DOHH2 (cell line): ENCODE measurements at regions not wholly inside any gene's neighbourhood (a gene's known extent, or its start where the extent isn't known, plus 50 kb on each side); places are given as distances from the start of the nearest gene placed in this dataset.

Source experiments
- H3F3A ChIP-seq: fragments of 200-600 bp; sonication (generic), shearing (Covaris generic); 2 replicates; pipeline ENCODE4 v1.6.0; 2016; ENCODE audit warnings: antibody characterized with exemption, mild to moderate bottlenecking; ENCODE audit not compliant: control insufficient read depth, insufficient read depth
- H3K27ac ChIP-seq: fragments of 200-600 bp; sonication (generic); 2 replicates; pipeline ENCODE4 v1.5.1; 2014; ENCODE audit warnings: low read depth, mild to moderate bottlenecking, low read length, moderate library complexity
- H3K27me3 ChIP-seq: fragments of 200-600 bp; sonication (generic); 2 replicates; pipeline ENCODE4 v1.6.1; 2014; ENCODE audit warnings: mild to moderate bottlenecking, low read length, mixed read lengths; ENCODE audit not compliant: control insufficient read depth
- H3K36me3 ChIP-seq: fragments of 200-600 bp; sonication (generic); 2 replicates; pipeline ENCODE4 v1.6.1; 2014; ENCODE audit warnings: mild to moderate bottlenecking, low read length, moderate library complexity, mixed read lengths; ENCODE audit not compliant: control insufficient read depth
- H3K4me1 ChIP-seq: fragments of 200-600 bp; sonication (generic); 2 replicates; pipeline ENCODE4 v1.6.1; 2014; ENCODE audit warnings: mild to moderate bottlenecking, low read length, mixed read lengths; ENCODE audit not compliant: control insufficient read depth
- H3K4me2 ChIP-seq: fragments of 200-600 bp; sonication (generic); 2 replicates; pipeline ENCODE4 v1.6.0; 2014; ENCODE audit warnings: mild to moderate bottlenecking, low read length, moderate library complexity
- H3K4me3 ChIP-seq: fragments of 200-600 bp; sonication (generic); 2 replicates; pipeline ENCODE4 v1.5.1; 2014; ENCODE audit warnings: mild to moderate bottlenecking, low read length, mixed read lengths
- H3K79me2 ChIP-seq: fragments of 200-600 bp; sonication (generic); 2 replicates; pipeline ENCODE4 v1.6.1; 2014; ENCODE audit warnings: mild to moderate bottlenecking, low read length, mixed read lengths; ENCODE audit not compliant: control insufficient read depth
- H3K9me2 ChIP-seq: fragments of 200-600 bp; sonication (generic); replicated peaks from 2 replicates; pipeline ENCODE4 v1.6.1; 2014; ENCODE audit warnings: mild to moderate bottlenecking, low read length, mixed read lengths; ENCODE audit not compliant: control insufficient read depth
- H3K9me3 ChIP-seq: fragments of 200-600 bp; sonication (generic); 2 replicates; pipeline ENCODE4 v1.6.1; 2014; ENCODE audit warnings: antibody characterized with exemption, low read length, mixed read lengths; ENCODE audit not compliant: control insufficient read depth, insufficient read depth
- H4K20me1 ChIP-seq: fragments of 200-600 bp; sonication (generic); 2 replicates; pipeline ENCODE4 v1.6.0; 2014; ENCODE audit warnings: low read depth, mild to moderate bottlenecking, antibody characterized with exemption, low read length, moderate library complexity; ENCODE audit not compliant: control insufficient read depth, insufficient read depth
- CTCF ChIP-seq: fragments of 200-600 bp; sonication (generic); IDR thresholded peaks from one replicate; pipeline ENCODE4 v1.5.1; 2014; ENCODE audit warnings: antibody characterized with exemption, mild to moderate bottlenecking, low read depth, low read length; ENCODE audit not compliant: poor library complexity, severe bottlenecking
- EZH2phosphoT487 ChIP-seq: fragments of 200-600 bp; sonication (generic); IDR thresholded peaks from 2 replicates; pipeline ENCODE4 v1.6.1; 2017; ENCODE audit warnings: borderline replicate concordance, mild to moderate bottlenecking, antibody characterized with exemption, low read length, moderate library complexity, mixed read lengths

- Histone ChIP-seq H3K4me3 (no peak overlapping the region), H3K9me2 (no peaks in the 10 kb centered on the region), H3K79me2 (no peaks in the 10 kb centered on the region), H3K4me2 (no peak overlapping the region), H3K36me3 (no peaks in the 10 kb centered on the region), H3K27me3 (peaks cover 14% of the 10 kb centered on the region), H3K27ac (no peak overlapping the region), H3K4me1 (peaks cover 3% of the 10 kb centered on the region; the same call in 1 of the 2 replicates), H4K20me1 (no peaks in the 10 kb centered on the region), H3K9me3 (no peaks in the 10 kb centered on the region), H3F3A (no peaks in the 10 kb centered on the region)
- no peak for TF ChIP-seq EZH2phosphoT487
- TF ChIP-seq CTCF = no peak
Observed at GRCh38 chr2:9097892-9098291, 94.4 kb upstream of the MBOAT2 start.

- Histone ChIP-seq H3F3A (no peaks in the 10 kb centered on the region), H3K27ac (no peak overlapping the region), H3K4me1 (peaks cover 9% of the 10 kb centered on the region)
Observed at GRCh38 chr2:9097239-9097638, 93.8 kb upstream of the MBOAT2 start.

GRCh38 chr2:9096761-9097160 is 93.3 kb upstream of the MBOAT2 start:
- H3K27ac ChIP-seq = no peak overlapping the region
- no peak overlapping the region for H3K4me3 ChIP-seq
- H3K79me2 ChIP-seq = no peaks in the 10 kb centered on the region
- no peaks in the 10 kb centered on the region for H4K20me1 ChIP-seq
- H3K36me3 ChIP-seq = no peaks in the 10 kb centered on the region
- H3K4me1 ChIP-seq = peaks cover 13% of the 10 kb centered on the region
- no peaks in the 10 kb centered on the region for H3F3A ChIP-seq
- no peaks in the 10 kb centered on the region for H3K9me2 ChIP-seq
- H3K4me2 ChIP-seq = no peak overlapping the region
- TF ChIP-seq EZH2phosphoT487 (no peak), CTCF (no peak)
- no peaks in the 10 kb centered on the region for H3K9me3 ChIP-seq
- H3K27me3 ChIP-seq = peaks cover 17% of the 10 kb centered on the region

More at GRCh38 chr2:9097239-9097638, 93.8 kb upstream of the MBOAT2 start:
- H3K36me3 ChIP-seq = no peaks in the 10 kb centered on the region
- H3K4me2 ChIP-seq = no peak overlapping the region
- H3K9me2 ChIP-seq = no peaks in the 10 kb centered on the region
- no peaks in the 10 kb centered on the region for H3K9me3 ChIP-seq
- no peaks in the 10 kb centered on the region for H4K20me1 ChIP-seq
- H3K4me3 ChIP-seq = no peak overlapping the region
- H3K27me3 ChIP-seq = peaks cover 17% of the 10 kb centered on the region
- H3K79me2 ChIP-seq = no peaks in the 10 kb centered on the region
- TF ChIP-seq EZH2phosphoT487 (no peak), CTCF (no peak)
